A673 (cell line): ENCODE measurements at regions not wholly inside any gene's neighbourhood (a gene's known extent, or its start where the extent isn't known, plus 50 kb on each side); places are given as distances from the start of the nearest gene placed in this dataset.

ENCODE experiments used
- BruUV-seq: library from RNA; stranded (reverse); fragments of 400-500 nt; replicated peaks from 2 replicates; lab custom pipeline; 2021; lab: Mats Ljungman, UMichigan
- CTCF ChIA-PET: fragments of 300-600 bp; sonication (Branson Sonifier 250); formaldehyde crosslinking; loops from one replicate; lab custom pipeline; 2022; ENCODE audit warnings: antibody characterized with exemption; lab: Charles Lee
- POLR2A ChIA-PET: fragments of 300-600 bp; sonication (Branson Sonifier 250); formaldehyde crosslinking; loops from one replicate; lab custom pipeline; 2022; ENCODE audit warnings: antibody characterized with exemption; ENCODE audit not compliant: low non-redundant PET; lab: Charles Lee
- DNase-seq: peaks from one replicate; pipeline ENCODE4 v3.0.0-alpha.2; 2015; ENCODE audit warnings: low spot score
- H3K27ac ChIP-seq: fragments of 200-600 bp; sonication (generic); 2 replicates; pipeline ENCODE4 v1.5.1; 2016; ENCODE audit warnings: mixed run types, low read depth, mild to moderate bottlenecking, mixed read lengths, antibody characterized with exemption, low read length; ENCODE audit not compliant: poor library complexity, severe bottlenecking
- H3K27me3 ChIP-seq: fragments of 200-600 bp; sonication (generic); replicated peaks from 2 replicates; pipeline ENCODE4 v1.6.1; 2017; ENCODE audit warnings: mixed run types, low read depth, mild to moderate bottlenecking, mixed read lengths, antibody characterized with exemption, low read length; ENCODE audit not compliant: insufficient read depth, poor library complexity
- H3K36me3 ChIP-seq: fragments of 200-600 bp; sonication (generic); 2 replicates; pipeline ENCODE4 v1.6.1; 2016; ENCODE audit warnings: mixed run types, mild to moderate bottlenecking, mixed read lengths, antibody characterized with exemption, low read length; ENCODE audit not compliant: insufficient read depth, poor library complexity, severe bottlenecking
- H3K4me1 ChIP-seq: fragments of 200-600 bp; sonication (generic); 2 replicates; pipeline ENCODE4 v1.6.1; 2017; ENCODE audit warnings: mixed run types, mild to moderate bottlenecking, mixed read lengths, antibody characterized with exemption, low read length; ENCODE audit not compliant: insufficient read depth, poor library complexity, severe bottlenecking
- H3K4me3 ChIP-seq: fragments of 200-600 bp; sonication (generic); 2 replicates; pipeline ENCODE4 v1.5.1; 2016; ENCODE audit warnings: low read depth, mixed run types, mild to moderate bottlenecking, mixed read lengths, low read length; ENCODE audit not compliant: poor library complexity, severe bottlenecking
- H3K9me3 ChIP-seq: fragments of 200-600 bp; sonication (generic); 2 replicates; pipeline ENCODE4 v1.6.1; 2016; ENCODE audit warnings: mixed run types, low read depth, mild to moderate bottlenecking, mixed read lengths, antibody characterized with exemption, low read length; ENCODE audit not compliant: poor library complexity, severe bottlenecking
- EZH2 ChIP-seq: fragments of 200-600 bp; sonication (generic); IDR thresholded peaks from 2 replicates; pipeline ENCODE4 v1.6.1; 2017; ENCODE audit warnings: borderline replicate concordance, low read depth, mild to moderate bottlenecking, mixed read lengths, antibody characterized with exemption, low read length; ENCODE audit not compliant: poor library complexity, severe bottlenecking
- intact Hi-C: fragments of 100-400 bp; cut with micrococcal nuclease; formaldehyde crosslinking; loops from one replicate; pipeline ENCODE4 v1.10.0; 2022; ENCODE audit not compliant: unreplicated experiment
- TF ChIP-seq, protein P1 (sequence below): fragments of 300-800, 200-600 bp; sonication (generic); conservative IDR thresholded peaks from 2 replicates; pipeline ENCODE4 v1.5.1; 2017; ENCODE audit warnings: low read depth, mild to moderate bottlenecking, antibody characterized with exemption, low read length, moderate library complexity, mixed read lengths

DNA sequence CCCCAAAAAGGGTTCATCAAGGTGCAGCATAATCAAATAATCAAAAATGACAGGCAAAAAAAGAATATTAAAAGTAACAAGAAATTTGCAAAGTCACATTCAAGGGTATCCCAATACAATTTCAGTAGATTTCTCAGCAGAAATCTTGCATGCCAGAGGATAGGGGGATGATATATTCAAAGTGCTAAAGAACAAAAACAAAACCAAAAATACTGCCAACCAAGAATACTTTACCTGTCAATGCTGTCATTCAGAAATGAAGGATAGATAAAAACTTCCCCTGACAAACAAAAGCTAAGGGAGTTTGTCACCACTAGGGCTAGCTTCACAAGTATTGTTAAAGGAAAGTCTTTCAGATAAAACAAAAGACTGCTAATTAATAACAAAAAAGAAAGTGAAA, 68.7 kb upstream of the EDIL3 start:
- no peaks in the 10 kb centered on the region for H3K9me3 ChIP-seq
- no peak overlapping the region for H3K27ac ChIP-seq
- H3K27me3 ChIP-seq = no peaks in the 10 kb centered on the region
- CTCF ChIA-PET = no interaction called here
- no peak for DNase-seq
- H3K4me1 ChIP-seq = no peaks in the 10 kb centered on the region
- POLR2A ChIA-PET = no interaction called here
- intact Hi-C loops = loop anchor here (10.0 kb wide), 1 partner anchor 179 kb away; no protein-coding TSS in a partner anchor
- H3K36me3 ChIP-seq = no peaks in the 10 kb centered on the region
- no TSS peak for BruUV-seq
- H3K4me3 ChIP-seq = no peak overlapping the region
- TF ChIP-seq EZH2 = no peak
- TF ChIP-seq, protein P1, sequence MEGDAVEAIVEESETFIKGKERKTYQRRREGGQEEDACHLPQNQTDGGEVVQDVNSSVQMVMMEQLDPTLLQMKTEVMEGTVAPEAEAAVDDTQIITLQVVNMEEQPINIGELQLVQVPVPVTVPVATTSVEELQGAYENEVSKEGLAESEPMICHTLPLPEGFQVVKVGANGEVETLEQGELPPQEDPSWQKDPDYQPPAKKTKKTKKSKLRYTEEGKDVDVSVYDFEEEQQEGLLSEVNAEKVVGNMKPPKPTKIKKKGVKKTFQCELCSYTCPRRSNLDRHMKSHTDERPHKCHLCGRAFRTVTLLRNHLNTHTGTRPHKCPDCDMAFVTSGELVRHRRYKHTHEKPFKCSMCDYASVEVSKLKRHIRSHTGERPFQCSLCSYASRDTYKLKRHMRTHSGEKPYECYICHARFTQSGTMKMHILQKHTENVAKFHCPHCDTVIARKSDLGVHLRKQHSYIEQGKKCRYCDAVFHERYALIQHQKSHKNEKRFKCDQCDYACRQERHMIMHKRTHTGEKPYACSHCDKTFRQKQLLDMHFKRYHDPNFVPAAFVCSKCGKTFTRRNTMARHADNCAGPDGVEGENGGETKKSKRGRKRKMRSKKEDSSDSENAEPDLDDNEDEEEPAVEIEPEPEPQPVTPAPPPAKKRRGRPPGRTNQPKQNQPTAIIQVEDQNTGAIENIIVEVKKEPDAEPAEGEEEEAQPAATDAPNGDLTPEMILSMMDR = no peak

DNA sequence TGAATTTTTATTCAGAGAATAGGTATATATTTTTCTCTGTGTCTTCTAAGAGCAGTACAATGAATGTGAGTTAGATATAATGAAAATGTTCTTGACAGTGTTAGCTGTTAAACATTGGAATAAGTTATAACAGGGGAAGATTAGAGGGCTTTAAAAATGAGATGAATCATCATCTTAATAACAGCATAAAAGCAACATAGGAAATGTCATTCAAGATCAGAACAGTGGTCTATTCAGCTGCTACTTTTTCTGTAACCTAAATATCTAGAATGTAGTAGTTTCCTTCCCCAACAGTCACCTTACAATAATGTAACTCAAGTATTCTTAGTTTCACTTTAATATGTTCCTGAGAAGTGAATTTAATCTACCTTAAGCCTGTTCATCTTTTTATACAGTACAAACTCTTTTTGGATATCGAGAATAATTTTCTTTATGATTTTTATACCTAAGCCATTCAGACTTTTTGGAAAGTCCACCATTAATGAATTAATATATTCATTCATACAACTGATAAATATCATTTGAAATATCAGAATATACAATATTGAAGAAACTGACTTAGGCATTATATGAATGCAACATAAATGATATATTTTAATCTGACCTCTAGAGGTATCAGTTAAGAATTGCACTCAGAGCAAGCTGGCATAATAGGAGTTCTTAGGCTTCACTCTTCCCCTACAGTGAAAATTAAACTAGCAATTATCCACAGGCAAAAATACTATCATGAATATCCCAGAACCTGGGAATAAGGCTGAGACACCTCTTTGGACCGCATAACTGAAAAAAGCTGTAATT, 66.1 kb upstream of the EDIL3 start:
- POLR2A ChIA-PET = no interaction called here
- Histone ChIP-seq H3K27ac (no peak overlapping the region), H3K4me1 (no peaks in the 10 kb centered on the region), H3K36me3 (no peaks in the 10 kb centered on the region), H3K9me3 (no peaks in the 10 kb centered on the region), H3K27me3 (no peaks in the 10 kb centered on the region), H3K4me3 (no peak overlapping the region)
- TF ChIP-seq EZH2 = no peak
- TF ChIP-seq, protein P1 = peak; percentile 44
- CTCF ChIA-PET = no interaction called here
- no TSS peak for BruUV-seq
- intact Hi-C loops = loop anchor here (10.0 kb wide), 1 partner anchor 176 kb away; no protein-coding TSS in a partner anchor
- peak; percentile 3 for DNase-seq

DNA sequence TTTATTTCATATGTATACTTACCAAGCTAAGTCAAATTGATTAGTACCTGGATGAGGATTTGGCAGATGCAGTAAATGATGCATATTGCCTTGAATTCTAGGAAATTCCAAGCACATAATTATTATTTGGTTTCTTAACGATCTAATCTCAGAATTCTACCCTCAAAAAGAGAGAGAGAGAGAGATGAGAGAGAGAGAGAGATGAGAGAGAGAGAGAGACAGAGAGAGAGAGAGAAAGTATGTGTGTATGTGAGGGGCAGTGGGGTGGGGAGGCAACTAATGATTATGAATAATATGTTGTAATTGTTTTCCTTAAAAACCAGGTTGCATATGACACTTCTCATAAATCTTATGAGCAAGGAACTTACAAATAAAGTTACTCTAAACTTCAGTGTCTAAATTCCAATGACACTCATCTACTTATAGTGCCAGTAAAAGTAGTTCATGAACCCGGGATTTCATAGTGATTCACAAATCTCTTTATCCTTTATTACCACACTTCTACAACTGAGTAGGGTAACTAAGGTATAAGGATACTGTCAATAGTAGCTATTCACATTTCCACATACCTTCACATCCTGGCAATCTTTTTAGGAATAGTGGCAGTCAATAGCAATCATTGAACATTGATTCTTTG, 60.5 kb upstream of the EDIL3 start:
- CTCF ChIA-PET = no interaction called here
- no TSS peak for BruUV-seq
- Histone ChIP-seq H3K4me1 (no peaks in the 10 kb centered on the region), H3K27me3 (no peaks in the 10 kb centered on the region), H3K36me3 (no peaks in the 10 kb centered on the region), H3K4me3 (no peak overlapping the region), H3K9me3 (no peaks in the 10 kb centered on the region), H3K27ac (no peak overlapping the region)
- DNase-seq = no peak
- intact Hi-C loops = no loop called here
- no peak for TF ChIP-seq EZH2
- TF ChIP-seq, protein P1 = no peak
- POLR2A ChIA-PET = no interaction called here
